ENCODE measurements at regions not wholly inside any gene's neighbourhood (a gene's known extent, or its start where the extent isn't known, plus 50 kb on each side); places are given as distances from the start of the nearest gene placed in this dataset.
"Not testable (repeated sequence)": the region's sequence is repeated elsewhere in the genome, so short reads cannot be mapped to it uniquely, and the experiment has no call there.

GRCh38 chr2:139427164-139427563, 647.0 kb upstream of the NXPH2 start:
- no peak for DNase-seq (ENCODE audit: low read depth, low spot score)

GRCh38 chr2:139424101-139424500, 643.9 kb upstream of the NXPH2 start:
- DNase-seq (ENCODE audit: low read depth, low spot score), result no peak

- no peak for DNase-seq (ENCODE audit: low read depth, low spot score)
These were observed 631.0 kb upstream of the NXPH2 start for GRCh38 chr2:139411236-139411635.

DNA sequence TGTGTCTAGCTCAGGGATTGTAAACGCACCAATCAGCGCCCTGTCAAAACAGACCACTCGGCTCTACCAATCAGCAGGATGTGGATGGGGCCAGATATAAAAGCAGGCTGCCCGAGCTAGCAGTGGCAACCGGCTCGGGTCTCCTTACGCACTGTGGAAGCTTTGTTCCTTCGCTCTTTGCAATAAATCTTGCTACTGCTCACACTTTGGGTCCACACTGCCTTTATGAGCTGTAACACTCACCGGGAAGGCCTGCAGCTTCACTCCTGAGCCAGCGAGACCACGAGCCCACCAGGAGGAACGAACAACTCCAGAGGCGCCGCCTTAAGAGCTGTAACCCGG, 630.6 kb upstream of the NXPH2 start:
- DNase-seq (ENCODE audit: low read depth, low spot score), result not testable (repeated sequence)

GRCh38 chr2:139410147-139410832, 630.1 kb upstream of the NXPH2 start:
- DNase-seq (ENCODE audit: low read depth, low spot score), result not testable (repeated sequence)

- no peak for DNase-seq (ENCODE audit: low read depth, low spot score)
These were observed 629.0 kb upstream of the NXPH2 start for GRCh38 chr2:139409212-139409611.

GRCh38 chr2:139403948-139404347, 623.8 kb upstream of the NXPH2 start:
- DNase-seq (ENCODE audit: low read depth, low spot score), result no peak

- DNase-seq (ENCODE audit: low read depth, low spot score), result no peak
These were observed 614.6 kb upstream of the NXPH2 start for GRCh38 chr2:139394801-139395200.

GRCh38 chr2:139389391-139389790, 609.2 kb upstream of the NXPH2 start:
- DNase-seq (ENCODE audit: low read depth, low spot score), result no peak

DNA sequence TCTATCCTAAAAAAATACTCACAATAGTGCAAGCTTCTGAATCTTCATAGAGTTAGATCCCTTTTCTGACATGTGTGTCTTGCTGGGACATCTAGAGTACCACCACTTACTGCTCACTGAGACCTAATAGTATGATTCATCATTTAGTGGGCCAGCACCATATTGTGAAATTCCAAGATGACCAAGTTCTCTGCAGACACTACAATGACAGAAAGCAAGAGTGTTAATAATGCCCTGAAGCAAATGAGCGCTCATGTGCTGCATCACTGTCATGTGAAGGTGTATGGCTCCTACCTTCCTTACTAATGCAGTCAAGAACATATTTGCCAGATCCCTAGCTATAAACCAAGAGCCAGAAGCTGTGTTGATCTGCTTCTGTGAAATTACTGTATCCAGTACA, 606.2 kb upstream of the NXPH2 start:
- DNase-seq (ENCODE audit: low read depth, low spot score), result no peak

GRCh38 chr2:139383532-139383931, 603.3 kb upstream of the NXPH2 start:
- no peak for DNase-seq (ENCODE audit: low read depth, low spot score)

DNA sequence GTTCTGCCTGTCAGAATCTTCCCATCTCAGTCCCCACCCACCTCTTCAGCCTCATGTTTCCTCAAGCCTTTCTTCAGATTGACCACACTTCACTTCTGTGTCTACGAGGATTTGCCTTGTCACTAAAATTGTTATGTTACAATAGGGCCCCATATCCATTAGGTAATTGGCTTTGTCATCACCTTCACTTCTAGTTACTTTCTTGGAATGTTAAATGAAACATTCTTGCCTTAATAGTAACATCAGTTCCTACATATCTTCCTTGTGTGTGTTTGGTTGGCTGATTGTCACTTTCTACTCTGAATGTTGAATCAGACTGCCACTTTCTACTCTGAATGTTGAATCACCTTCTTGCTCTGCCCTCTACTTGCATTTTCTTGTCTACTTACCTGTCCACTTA, 599.9 kb upstream of the NXPH2 start:
- DNase-seq (ENCODE audit: low read depth, low spot score), result no peak

GRCh38 chr2:139378373-139378772, 598.2 kb upstream of the NXPH2 start:
- DNase-seq (ENCODE audit: low read depth, low spot score), result no peak

DNA sequence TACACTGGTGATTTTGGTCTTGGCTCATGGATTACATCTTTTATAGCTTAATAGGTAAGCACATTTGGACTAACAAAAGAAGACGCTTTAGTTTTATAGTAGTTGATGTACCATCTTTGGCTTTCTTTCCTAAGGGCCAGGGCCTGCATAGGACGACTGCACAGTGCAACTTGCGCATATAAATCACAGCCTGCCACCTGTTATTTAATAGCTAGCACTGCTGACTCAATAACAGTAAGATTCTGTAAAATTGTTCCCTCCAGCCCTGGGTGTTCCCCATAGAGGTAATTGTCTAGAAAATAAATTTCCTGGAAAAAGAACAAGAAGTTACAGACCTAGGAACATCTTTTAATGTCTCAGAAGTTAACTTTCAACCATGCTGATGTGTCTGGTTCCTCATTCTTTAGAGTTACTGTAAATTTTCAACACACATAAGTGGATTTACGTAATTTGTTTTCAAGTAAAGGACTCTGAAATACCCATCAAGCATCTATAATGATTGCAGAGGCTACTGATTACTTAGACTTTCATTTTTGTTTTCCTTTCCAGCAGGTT, 594.2 kb upstream of the NXPH2 start:
- DNase-seq (ENCODE audit: low read depth, low spot score), result no peak

GRCh38 chr2:139369423-139370409, 589.5 kb upstream of the NXPH2 start:
- no peak for DNase-seq (ENCODE audit: low read depth, low spot score)

- DNase-seq (ENCODE audit: low read depth, low spot score), result no peak
These were observed 587.2 kb upstream of the NXPH2 start for GRCh38 chr2:139367416-139367815.

GRCh38 chr2:139366681-139367080, 586.5 kb upstream of the NXPH2 start:
- DNase-seq (ENCODE audit: low read depth, low spot score), result no peak

DNA sequence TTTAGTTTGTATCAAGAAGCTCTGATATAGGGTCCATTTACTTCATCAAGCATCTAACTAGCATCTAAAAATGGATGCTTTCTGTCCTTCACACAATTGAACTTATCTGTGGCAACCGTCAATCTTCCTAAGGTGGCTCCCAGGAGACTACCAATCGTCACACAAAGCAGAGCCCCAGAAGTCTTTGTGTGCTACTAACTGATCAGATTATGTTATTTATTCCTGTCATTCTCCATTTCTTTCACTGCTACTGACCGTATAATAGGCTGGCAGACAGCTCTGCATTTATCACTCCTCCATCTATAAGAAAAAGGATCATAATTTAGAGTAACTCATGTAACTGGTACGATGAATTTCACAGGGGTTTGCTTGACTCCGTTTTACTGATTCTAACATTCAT, 585.0 kb upstream of the NXPH2 start:
- DNase-seq (ENCODE audit: low read depth, low spot score), result no peak

GRCh38 chr2:139360654-139361053, 580.5 kb upstream of the NXPH2 start:
- DNase-seq (ENCODE audit: low read depth, low spot score), result no peak

- DNase-seq (ENCODE audit: low read depth, low spot score), result no peak
These were observed 579.6 kb upstream of the NXPH2 start for GRCh38 chr2:139359818-139360217.

GRCh38 chr2:139357972-139358371, 577.8 kb upstream of the NXPH2 start:
- DNase-seq (ENCODE audit: low read depth, low spot score), result no peak

GRCh38 chr2:139354518-139354917, 574.3 kb upstream of the NXPH2 start:
- DNase-seq (ENCODE audit: low read depth, low spot score), result no peak
